Breast epithelium (tissue), 3 donors: ENCODE measurements at regions not wholly inside any gene's neighbourhood (a gene's known extent, or its start where the extent isn't known, plus 50 kb on each side); places are given as distances from the start of the nearest gene placed in this dataset.

Source experiments
- CTCF ChIP-seq, 3 donors: fragments of 450-650 bp; IDR thresholded peaks; one replicate each; pipeline ENCODE4 v1.5.1; 2016 to 2017; ENCODE audit warnings: antibody characterized with exemption in 3 of 3, mild to moderate bottlenecking in 3 of 3, moderate library complexity in 3 of 3
- POLR2A ChIP-seq: fragments of 450-650 bp; IDR thresholded peaks from one replicate; pipeline ENCODE4 v1.6.1; 2016; ENCODE audit warnings: antibody characterized with exemption, mild to moderate bottlenecking, moderate library complexity

- TF ChIP-seq CTCF (IDR thresholded peaks at IDR 0.05) (no peak), POLR2A (no peak)
These were observed 249.1 kb downstream of the ENC1 start for GRCh38 chr5:74391410-74391809.
